GM12875 (cell line): ENCODE measurements at regions not wholly inside any gene's neighbourhood (a gene's known extent, or its start where the extent isn't known, plus 50 kb on each side); places are given as distances from the start of the nearest gene placed in this dataset.

Experiments
- H3K4me3 ChIP-seq: one replicate; pipeline ENCODE4 v1.5.1; 2011; ENCODE audit warnings: low read depth, low read length, control low read depth
- TF ChIP-seq, protein P1 (sequence below): IDR thresholded peaks from 2 replicates; pipeline ENCODE4 v1.5.1; 2011; ENCODE audit warnings: low read depth, mild to moderate bottlenecking, control low read depth, inconsistent platforms, low read length, moderate library complexity, borderline replicate concordance; ENCODE audit not compliant: insufficient read depth

GRCh38 chr1:103230061-103230460 is 121.7 kb upstream of the COL11A1 start:
- TF ChIP-seq, protein P1, sequence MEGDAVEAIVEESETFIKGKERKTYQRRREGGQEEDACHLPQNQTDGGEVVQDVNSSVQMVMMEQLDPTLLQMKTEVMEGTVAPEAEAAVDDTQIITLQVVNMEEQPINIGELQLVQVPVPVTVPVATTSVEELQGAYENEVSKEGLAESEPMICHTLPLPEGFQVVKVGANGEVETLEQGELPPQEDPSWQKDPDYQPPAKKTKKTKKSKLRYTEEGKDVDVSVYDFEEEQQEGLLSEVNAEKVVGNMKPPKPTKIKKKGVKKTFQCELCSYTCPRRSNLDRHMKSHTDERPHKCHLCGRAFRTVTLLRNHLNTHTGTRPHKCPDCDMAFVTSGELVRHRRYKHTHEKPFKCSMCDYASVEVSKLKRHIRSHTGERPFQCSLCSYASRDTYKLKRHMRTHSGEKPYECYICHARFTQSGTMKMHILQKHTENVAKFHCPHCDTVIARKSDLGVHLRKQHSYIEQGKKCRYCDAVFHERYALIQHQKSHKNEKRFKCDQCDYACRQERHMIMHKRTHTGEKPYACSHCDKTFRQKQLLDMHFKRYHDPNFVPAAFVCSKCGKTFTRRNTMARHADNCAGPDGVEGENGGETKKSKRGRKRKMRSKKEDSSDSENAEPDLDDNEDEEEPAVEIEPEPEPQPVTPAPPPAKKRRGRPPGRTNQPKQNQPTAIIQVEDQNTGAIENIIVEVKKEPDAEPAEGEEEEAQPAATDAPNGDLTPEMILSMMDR, result no peak
- no peak overlapping the region for H3K4me3 ChIP-seq

- H3K4me3 ChIP-seq, result no peak overlapping the region
- TF ChIP-seq, protein P1, result no peak
These were observed 112.3 kb upstream of the COL11A1 start for GRCh38 chr1:103220631-103221041.

DNA sequence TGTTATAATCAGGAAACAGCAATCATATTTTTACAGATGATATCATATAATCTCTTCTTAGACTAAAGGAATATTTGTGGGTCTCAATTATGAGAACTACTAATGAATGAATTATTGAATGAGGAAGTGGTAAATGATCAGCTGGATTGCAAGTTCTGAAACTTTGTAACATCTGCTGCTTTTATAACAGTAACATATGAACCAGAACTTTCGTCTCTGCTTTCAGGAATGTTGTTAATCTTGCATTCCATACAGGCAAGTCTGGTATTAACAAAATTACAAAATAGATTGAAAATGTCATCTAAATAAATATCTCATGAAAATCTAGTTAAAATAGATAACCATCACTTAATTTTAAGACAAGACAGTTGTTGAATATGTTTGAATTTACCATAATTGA is 110.5 kb upstream of the COL11A1 start:
- H3K4me3 ChIP-seq, result no peak overlapping the region
- TF ChIP-seq, protein P1, result no peak

DNA sequence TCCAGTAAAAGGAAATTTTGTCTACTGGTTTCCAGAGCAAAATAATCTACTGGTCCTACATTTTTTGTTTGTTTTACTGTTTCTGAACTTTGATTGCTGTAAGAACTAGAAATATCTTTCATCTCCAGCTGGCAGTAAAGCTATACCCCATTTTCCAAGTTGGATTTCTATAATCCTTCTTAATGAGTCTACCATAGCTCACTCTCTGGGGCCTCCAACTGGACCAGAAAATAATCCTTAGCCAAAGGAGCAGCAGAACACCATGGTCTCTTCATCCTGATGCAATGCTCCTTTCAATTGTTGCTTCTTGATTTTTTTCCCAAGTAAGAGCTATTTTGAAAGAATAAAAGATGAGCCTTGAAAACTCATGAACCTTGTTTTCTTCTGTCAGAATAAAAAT is 110.0 kb upstream of the COL11A1 start:
- TF ChIP-seq, protein P1, result no peak
- no peak overlapping the region for H3K4me3 ChIP-seq

- no peak overlapping the region for H3K4me3 ChIP-seq
- TF ChIP-seq, protein P1, result no peak
These were observed 102.8 kb upstream of the COL11A1 start for GRCh38 chr1:103211073-103211472.

- TF ChIP-seq, protein P1, result no peak
- no peak overlapping the region for H3K4me3 ChIP-seq
These were observed 100.5 kb upstream of the COL11A1 start for GRCh38 chr1:103208844-103209243.

GRCh38 chr1:103199001-103199400 is 90.7 kb upstream of the COL11A1 start:
- H3K4me3 ChIP-seq, result no peak overlapping the region
- TF ChIP-seq, protein P1, result no peak
